Right atrium auricular region (tissue), 2 donors: ENCODE measurements at regions not wholly inside any gene's neighbourhood (a gene's known extent, or its start where the extent isn't known, plus 50 kb on each side); places are given as distances from the start of the nearest gene placed in this dataset.

Source experiments
- DNase-seq: peaks from one replicate; pipeline ENCODE4 v3.0.0-alpha.2; 2019; ENCODE audit warnings: low spot score
- H3K27ac ChIP-seq, 2 donors: fragments of 200-600 bp; sonication (generic); 1 replicate in 1 of 2; 2 replicates in 1 of 2; pipeline ENCODE4 v1.5.1; 2016 to 2019
- H3K27me3 ChIP-seq, 2 donors: fragments of 200-600 bp; sonication (generic); one replicate each; pipeline versions ENCODE4 v1.5.1 to v1.6.0; 2017 to 2019
- H3K36me3 ChIP-seq: fragments of 200-600 bp; sonication (generic); one replicate; pipeline ENCODE4 v1.5.1; 2016
- H3K4me1 ChIP-seq, 2 donors: fragments of 200-600 bp; sonication (generic); one replicate each; pipeline versions ENCODE4 v1.5.1 to v1.6.0; 2017 to 2019
- H3K4me3 ChIP-seq, 2 donors: fragments of 200-600 bp; sonication (generic); 1 replicate in 1 of 2; 2 replicates in 1 of 2; pipeline ENCODE4 v1.5.1; 2017 to 2019; ENCODE audit warnings: mild to moderate bottlenecking in 1 of 2, moderate library complexity in 1 of 2
- H3K9me3 ChIP-seq, 2 donors: fragments of 200-600 bp; sonication (generic); one replicate each; pipeline ENCODE4 v1.5.1; 2019
- CTCF ChIP-seq, 2 donors: fragments of 200-600 bp; sonication (generic); IDR thresholded peaks; one replicate each; pipeline ENCODE4 v1.5.1; 2019; ENCODE audit warnings: antibody characterized with exemption in 2 of 2

DNA sequence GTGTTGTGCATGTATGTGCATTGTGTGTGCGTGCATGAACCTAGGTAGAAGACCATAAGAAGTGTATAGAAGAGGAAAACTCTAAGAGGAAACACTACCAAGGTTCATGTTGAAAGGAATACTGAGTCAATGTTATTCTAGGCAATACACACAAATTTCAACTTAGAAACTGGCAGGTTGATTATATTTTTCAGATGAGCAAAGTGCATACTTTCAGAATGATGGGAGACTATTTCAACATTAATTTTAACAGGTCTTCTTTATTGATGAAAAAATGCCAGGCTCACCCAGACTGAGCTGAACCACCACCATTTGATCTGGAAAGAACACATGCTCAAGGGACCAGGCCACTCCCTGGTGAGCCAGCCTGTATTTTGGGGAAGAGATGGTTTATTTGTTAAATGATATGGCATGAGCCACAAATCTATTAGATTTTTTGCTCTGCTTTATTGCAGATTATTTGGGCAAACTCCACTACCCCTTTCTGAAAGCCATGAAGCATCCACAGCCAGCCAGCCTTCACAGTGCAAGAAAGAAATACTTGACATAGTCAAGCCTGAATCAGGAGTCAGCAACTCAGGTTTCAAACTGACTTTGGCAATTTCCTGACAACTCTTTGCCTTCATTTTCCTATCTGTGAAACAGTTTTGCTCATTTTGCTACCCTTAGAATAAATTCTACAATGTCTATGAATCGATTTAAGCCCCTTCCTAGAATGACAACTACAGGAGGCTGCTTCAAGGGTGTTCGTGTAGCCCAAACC lies 368.9 kb downstream of the COG6 start:
- H3K9me3 ChIP-seq: no peaks in the 10 kb centered on the region
- TF ChIP-seq CTCF (IDR thresholded peaks at IDR 0.05): no peak
- no peak overlapping the region for H3K27ac ChIP-seq
- no peaks in the 10 kb centered on the region for H3K36me3 ChIP-seq
- H3K4me3 ChIP-seq: no peak overlapping the region
- DNase-seq: no peak
- no peaks in the 10 kb centered on the region for H3K4me1 ChIP-seq
- H3K27me3 ChIP-seq: no peaks in the 10 kb centered on the region

DNA sequence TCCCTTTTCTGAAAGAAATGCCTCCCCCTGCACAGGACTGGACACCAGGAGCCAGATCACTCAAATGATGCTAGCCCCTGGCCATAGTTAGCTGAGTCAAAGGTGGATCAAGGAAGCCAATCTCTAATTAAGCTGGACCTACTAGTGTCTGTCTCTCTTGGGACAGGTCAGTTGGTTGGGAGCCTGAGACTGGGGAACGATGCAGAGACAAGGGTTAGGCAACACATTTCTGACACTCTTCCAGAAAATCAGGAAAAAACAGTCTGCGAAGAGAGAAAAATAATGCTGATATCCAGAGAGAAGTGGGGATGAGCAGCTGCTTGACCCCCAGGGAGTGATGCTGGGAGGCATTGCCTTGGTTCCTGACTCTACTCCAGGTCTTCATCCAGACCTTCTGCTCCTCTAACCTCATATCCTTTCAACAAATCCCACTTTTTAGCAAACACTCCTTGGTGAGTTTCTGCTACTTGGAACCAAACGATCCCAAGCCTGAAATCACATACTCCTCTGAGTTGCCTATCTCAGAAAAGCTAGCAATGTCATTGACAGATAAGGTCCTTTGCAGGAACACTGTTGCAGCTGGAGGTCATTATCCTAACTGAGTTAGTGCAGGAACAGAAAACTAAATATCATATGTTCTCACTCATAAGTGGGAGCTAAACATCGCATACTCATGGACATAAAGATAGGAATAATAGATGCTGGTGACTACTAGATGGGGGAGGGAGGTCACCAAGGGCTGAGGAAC lies 369.7 kb downstream of the COG6 start:
- Histone ChIP-seq H3K4me1 (no peaks in the 10 kb centered on the region), H3K36me3 (no peaks in the 10 kb centered on the region), H3K27ac (no peak overlapping the region), H3K27me3 (no peaks in the 10 kb centered on the region), H3K9me3 (no peaks in the 10 kb centered on the region), H3K4me3 (no peak overlapping the region)
- DNase-seq: no peak
- TF ChIP-seq CTCF (IDR thresholded peaks at IDR 0.05): no peak

DNA sequence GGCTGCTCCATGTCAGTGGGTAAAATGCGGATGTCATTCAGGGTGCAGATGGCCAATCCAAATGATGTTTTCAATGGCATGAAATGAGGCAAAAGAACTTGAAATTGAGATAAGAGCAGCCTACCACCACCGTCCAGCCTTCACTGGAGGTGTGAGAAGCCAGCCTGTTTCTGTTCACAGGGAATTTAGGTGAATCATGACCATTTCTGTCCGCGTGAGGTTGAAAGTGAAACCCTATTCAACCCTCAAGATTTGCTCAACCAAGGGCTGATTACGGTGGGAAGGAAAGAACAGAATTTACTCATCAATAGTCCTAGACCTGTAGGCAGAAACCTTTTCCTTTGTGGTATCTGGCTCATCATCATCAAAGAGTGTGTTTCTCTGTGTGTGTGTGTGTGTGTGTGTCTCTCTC lies 370.7 kb downstream of the COG6 start:
- Histone ChIP-seq H3K36me3 (no peaks in the 10 kb centered on the region), H3K27ac (no peak overlapping the region), H3K27me3 (no peaks in the 10 kb centered on the region), H3K9me3 (no peaks in the 10 kb centered on the region), H3K4me1 (no peaks in the 10 kb centered on the region), H3K4me3 (no peak overlapping the region)
- no peak for DNase-seq
- no peak for TF ChIP-seq CTCF (IDR thresholded peaks at IDR 0.05)

- H3K4me1 ChIP-seq: no peaks in the 10 kb centered on the region
- H3K36me3 ChIP-seq: no peaks in the 10 kb centered on the region
- H3K4me3 ChIP-seq: no peak overlapping the region
- TF ChIP-seq CTCF (IDR thresholded peaks at IDR 0.05): no peak
- DNase-seq: no peak
- H3K27ac ChIP-seq: no peak overlapping the region
- H3K9me3 ChIP-seq: no peaks in the 10 kb centered on the region
- no peaks in the 10 kb centered on the region for H3K27me3 ChIP-seq
Measured at GRCh38 chr13:40026741-40027140, 371.3 kb downstream of the COG6 start.

GRCh38 chr13:40028446-40028845 lies 373.0 kb downstream of the COG6 start:
- Histone ChIP-seq H3K9me3 (no peaks in the 10 kb centered on the region), H3K4me3 (no peak overlapping the region), H3K4me1 (no peaks in the 10 kb centered on the region), H3K36me3 (no peaks in the 10 kb centered on the region), H3K27me3 (no peaks in the 10 kb centered on the region), H3K27ac (no peak overlapping the region)
- no peak for DNase-seq
- TF ChIP-seq CTCF (IDR thresholded peaks at IDR 0.05): no peak
